COLO668 (cell line): ENCODE measurements at regions not wholly inside any gene's neighbourhood (a gene's known extent, or its start where the extent isn't known, plus 50 kb on each side); places are given as distances from the start of the nearest gene placed in this dataset.
"Not testable (repeated sequence)": the region's sequence is repeated elsewhere in the genome, so short reads cannot be mapped to it uniquely, and the experiment has no call there.

ENCODE experiments used
- DNase-seq: peaks from one replicate; lab custom pipeline; 2025; ENCODE audit not compliant: unreplicated experiment; lab: John Stamatoyannopoulos, UW

DNA sequence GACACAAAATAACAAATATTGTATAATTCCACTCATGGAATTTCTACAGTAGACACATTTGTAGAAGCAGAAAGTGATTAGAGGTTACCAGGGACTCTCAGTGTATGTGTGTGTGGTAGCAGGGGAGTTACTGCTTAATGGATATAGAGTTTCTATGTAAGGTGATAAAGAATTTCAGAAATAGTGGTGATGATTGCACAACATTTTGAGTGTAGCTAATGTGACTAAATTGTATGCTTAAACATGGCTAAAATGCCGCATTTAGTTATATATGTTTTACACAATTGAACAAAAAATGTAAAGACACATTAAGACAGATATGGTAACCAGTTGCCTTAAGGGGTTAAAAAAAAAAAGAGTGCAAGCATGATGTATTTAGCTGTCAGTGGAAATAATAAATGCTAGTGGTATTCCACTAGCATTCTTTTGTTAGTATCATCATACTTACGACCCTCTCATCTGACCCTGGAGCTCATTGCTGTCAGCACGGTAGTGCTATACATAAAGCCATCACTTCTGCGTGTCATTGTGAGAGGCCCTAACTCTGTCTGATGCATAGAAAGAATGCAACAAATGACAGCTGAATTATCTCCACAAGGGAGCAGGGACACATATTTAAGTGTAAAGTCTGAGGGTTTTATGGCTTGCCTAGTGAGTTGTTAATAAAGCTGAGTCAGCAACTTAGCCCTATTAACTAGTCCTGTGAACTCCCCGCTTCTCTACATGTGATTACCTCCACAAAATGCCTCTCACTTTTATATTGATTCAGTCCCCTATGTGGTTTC is 134.1 kb upstream of the RXFP2 start:
- DNase-seq = no peak

DNA sequence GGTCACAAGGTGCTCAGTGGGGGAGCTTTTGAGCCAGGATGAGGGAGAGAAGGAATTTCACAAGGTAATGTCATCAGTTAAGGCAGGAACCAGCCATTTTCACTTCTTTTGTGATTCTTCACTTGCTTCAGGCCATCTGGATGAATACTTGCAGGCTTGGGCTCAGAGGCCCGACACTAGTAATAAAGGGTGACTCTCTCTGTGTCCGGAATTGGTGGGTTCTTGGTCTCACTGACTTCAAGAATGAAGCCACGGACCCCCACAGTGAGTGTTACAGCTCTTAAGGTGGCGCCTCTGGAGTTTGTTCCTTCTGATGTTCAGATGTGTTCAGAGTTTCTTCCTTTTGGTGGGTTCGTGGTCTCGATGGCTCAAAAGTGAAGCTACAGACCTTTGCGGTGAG is 131.8 kb upstream of the RXFP2 start:
- not testable (repeated sequence) for DNase-seq

- not testable (repeated sequence) for DNase-seq
Measured at GRCh38 chr13:31608780-31609179, 130.5 kb upstream of the RXFP2 start.

DNA sequence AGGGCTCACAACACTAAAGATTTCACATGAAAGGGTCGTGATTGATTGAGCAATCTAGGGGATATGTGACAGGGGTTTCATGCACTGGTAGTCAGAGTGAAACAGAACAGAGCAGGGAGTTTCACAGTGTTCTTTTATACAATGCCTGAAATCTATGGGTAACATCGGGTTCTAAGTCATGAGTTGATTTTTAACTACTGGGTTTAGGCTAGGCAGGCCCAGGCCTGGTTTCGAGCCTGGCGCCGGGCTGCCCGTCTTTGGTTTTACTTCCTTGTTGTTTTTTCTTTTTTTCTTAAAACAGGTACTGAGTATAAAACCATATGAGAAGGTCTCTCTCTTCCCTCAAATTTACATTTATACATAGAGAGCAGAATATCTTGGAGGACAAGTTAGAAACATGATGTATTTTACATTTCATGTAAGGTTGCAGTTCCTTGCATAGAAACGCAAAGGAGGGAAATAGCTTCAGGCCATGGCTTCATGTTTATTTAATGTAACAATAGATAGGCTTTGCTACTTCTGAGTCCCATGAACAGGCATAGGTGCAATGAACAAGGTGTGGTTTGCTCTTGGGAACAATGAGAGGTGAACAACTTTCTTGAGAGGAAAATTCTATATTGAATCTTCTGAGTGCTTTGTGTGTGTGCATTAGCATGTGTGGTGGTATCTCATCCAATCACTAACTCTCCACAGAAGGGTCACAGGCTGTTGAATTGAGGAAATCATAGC is 128.9 kb upstream of the RXFP2 start:
- DNase-seq = no peak

DNA sequence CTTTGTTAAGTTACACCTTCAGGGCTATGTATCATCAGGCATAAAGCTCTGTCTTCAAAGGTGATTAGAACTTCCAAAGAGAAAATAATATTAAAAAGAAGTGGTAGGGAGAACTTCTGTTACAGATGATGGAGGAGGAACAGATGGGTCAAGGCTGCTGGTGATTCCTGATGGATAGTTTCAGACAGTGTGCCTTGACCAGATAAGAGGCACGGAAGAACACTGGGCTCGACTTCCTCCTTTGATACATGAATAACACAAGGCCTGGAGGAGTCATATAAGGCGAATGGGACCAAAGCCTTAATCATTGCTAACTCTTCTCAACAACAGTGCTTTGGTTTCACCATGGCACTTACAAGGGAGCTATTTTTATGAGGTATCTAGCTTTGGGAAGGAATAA is 128.1 kb upstream of the RXFP2 start:
- DNase-seq = no peak

- no peak for DNase-seq
Measured at GRCh38 chr13:31614073-31614472, 125.3 kb upstream of the RXFP2 start.

- no peak for DNase-seq
Measured at GRCh38 chr13:31614704-31615103, 124.6 kb upstream of the RXFP2 start.

GRCh38 chr13:31625115-31625514 is 114.2 kb upstream of the RXFP2 start:
- no peak for DNase-seq

DNA sequence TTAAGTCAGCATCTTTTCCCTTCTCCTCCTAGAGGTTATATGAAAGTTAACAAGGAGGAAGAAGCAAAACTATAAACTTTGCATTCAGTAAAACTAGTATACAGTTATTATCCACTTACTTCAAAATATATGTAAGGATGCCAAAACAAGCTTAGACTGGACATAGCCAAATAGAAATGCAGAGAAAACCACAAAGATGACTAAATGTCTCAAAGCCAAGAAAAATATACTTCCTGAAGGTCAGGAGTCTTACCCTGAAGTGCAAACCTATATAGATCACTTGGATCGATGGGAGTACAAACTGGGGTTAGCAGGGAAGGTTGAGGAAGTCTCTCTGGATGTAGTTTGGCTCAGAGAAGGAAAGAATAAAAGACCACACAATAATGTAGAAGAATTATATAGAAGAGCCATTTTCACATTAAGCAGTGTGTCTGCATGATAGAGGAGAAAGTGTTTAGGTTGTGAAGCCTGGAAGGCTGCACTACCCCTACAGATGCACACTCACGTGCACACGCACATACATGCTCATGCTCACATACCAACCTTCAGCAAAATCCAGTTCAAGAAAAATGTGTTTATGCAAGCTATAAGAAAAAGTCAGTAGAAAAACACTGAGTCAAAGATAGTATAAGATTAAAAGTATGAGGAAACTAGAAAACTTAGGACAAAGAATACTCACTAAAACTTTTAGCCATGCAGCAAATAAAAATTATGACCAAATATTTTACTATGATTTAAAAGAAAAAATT is 112.1 kb upstream of the RXFP2 start:
- no peak for DNase-seq

- no peak for DNase-seq
Measured at GRCh38 chr13:31629085-31629780, 110.1 kb upstream of the RXFP2 start.

- no peak for DNase-seq
Measured at GRCh38 chr13:31631071-31631470, 108.3 kb upstream of the RXFP2 start.

GRCh38 chr13:31631746-31632145 is 107.6 kb upstream of the RXFP2 start:
- no peak for DNase-seq

DNA sequence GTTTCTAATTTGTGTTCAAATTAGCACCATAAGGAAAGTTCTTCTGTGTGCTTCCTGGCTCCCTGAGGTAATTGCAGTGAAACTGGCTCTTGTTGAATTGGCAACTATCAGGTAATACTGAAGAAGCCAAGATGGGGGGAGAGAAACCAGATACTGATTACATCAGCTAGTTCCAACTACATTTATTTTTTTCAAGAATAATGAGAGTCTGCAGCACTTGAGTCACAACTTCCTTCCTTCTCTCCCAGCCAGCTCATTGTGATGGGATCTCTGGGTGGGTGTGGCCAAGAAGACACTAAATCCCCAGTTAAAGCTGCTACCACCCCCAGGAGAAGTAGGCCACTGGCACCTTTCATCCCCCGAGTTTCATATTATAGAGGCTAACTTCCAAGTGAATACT is 100.7 kb upstream of the RXFP2 start:
- DNase-seq = no peak

DNA sequence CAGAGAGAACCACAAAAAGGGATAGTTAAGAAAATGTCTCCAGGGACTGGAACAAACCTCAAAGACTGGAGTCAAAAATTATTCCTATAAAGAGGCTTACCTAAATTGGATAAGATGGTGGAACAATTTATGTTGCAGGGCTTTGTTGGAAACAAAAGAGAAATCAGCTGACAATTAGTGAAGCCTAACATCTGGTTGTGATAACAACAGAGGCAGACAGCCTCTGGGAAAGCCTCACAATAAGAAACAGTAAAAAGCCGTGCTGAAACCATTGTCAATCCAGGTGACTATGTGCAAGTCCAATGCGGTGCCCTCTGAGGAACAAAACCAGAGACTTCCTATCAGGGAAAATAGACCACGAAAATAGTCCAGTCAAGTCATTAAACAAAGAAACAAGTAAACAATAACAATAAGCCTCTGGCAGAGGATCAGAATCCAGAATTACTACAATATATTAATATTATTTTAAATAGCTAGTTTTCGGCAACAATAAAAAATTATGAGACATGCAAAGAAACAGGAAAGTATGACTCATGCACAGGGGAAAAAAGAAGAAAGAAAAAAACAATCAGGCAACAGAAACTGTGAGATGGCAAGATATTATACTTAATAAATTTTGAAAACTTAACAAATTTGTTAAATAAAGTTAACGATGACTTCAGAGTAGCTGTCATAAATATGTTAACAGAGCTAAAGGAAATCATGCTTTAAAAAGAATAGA is 99.7 kb upstream of the RXFP2 start:
- no peak for DNase-seq

- no peak for DNase-seq
Measured at GRCh38 chr13:31649766-31650165, 89.6 kb upstream of the RXFP2 start.

DNA sequence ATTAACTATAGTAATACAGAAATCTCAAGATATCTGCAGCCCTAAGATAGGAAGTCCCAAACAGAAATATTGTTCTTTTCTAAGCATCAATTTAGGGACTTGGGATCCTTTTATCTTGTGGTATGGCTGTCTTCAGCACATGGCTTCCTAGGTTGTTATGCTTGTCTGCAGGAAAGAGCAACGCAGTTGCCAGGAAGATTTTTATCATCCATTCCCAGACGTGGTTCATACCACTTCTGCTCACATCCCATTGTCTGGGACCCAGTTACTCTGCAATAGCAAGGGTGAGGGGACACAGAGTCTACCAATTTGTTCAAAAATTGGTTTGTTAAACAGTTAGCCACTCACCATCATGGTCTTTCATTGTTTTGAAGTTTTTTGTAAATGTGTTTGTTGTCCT is 85.6 kb upstream of the RXFP2 start:
- no peak for DNase-seq

- no peak for DNase-seq
Measured at GRCh38 chr13:31663880-31664585, 75.3 kb upstream of the RXFP2 start.

DNA sequence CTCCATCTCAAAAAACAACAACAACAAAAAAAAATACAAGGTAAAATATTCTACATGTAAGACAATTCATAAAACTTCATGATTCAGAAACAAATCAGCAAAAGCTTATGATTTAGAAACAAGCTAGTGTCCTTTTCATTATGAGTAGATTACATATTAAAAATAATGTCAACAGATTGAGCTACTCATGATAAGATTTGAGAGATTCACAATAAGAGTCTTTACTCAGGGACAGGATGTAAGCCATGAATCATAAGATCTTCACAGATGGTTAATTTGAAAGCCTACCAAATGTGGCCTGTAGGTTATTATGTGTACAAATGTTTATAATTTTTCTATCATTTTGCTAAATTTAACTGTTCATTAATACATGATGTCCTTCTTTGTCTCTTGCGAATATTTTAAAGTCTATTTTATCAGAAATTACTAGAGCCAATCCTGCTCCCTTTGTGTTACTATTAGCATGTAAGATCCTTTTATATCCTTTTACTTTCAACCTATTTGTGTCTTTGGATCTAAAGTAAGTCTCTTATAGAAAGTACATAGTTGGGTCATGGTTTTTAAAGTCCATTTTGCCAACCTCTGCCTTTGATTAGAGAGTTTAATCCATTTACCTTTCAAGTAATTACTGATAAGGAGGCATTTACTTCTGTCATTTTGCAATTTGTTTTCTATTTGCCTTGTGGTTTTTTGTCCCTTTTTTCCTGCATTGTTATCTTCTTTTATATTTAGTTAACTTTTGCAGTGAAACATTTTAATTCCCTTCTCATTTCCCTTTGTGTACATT is 68.3 kb upstream of the RXFP2 start:
- no peak for DNase-seq

GRCh38 chr13:31674051-31674450 is 65.3 kb upstream of the RXFP2 start:
- DNase-seq = no peak
